GM12878 (cell line): ENCODE measurements at regions not wholly inside any gene's neighbourhood (a gene's known extent, or its start where the extent isn't known, plus 50 kb on each side); places are given as distances from the start of the nearest gene placed in this dataset.

Experiments
- BCL3 ChIP-seq: IDR thresholded peaks from 2 replicates; pipeline ENCODE4 v1.6.1; 2011; ENCODE audit warnings: borderline replicate concordance, low read depth, mild to moderate bottlenecking, moderate library complexity, low read length; ENCODE audit not compliant: insufficient read depth, poor library complexity, severe bottlenecking
- BHLHE40 ChIP-seq, 2 experiments: fragments of 450-650 bp in 1 of 2; IDR thresholded peaks; 2 replicates each; pipeline ENCODE4 v1.6.1; 2011 to 2017; ENCODE audit warnings: low read depth in 2 of 2, borderline replicate concordance in 1 of 2, improper control_type of control experiment in 1 of 2, low read length in 1 of 2, mild to moderate bottlenecking in 1 of 2
- CBX3 ChIP-seq: fragments of 200-600 bp; sonication (generic); IDR thresholded peaks from 2 replicates; pipeline ENCODE4 v1.6.1; 2016; ENCODE audit warnings: low read depth, borderline replicate concordance
- CBX5 ChIP-seq: sonication (generic); IDR thresholded peaks from 2 replicates; pipeline ENCODE4 v1.6.1; 2016; ENCODE audit warnings: low read depth, moderate library complexity, mild to moderate bottlenecking, inconsistent platforms
- CHD2 ChIP-seq: IDR thresholded peaks from 2 replicates; pipeline ENCODE4 v1.6.1; 2011; ENCODE audit warnings: low read depth, low read length, improper control_type of control experiment, borderline replicate concordance
- CREM ChIP-seq: IDR thresholded peaks from 2 replicates; pipeline ENCODE4 v1.6.1; 2014; ENCODE audit warnings: antibody characterized with exemption, low read depth
- ESRRA ChIP-seq: IDR thresholded peaks from 2 replicates; pipeline ENCODE4 v1.6.1; 2012; ENCODE audit warnings: mild to moderate bottlenecking, low read length, improper control_type of control experiment
- ETV6 ChIP-seq, 2 experiments: fragments of 450-650 bp in 1 of 2; IDR thresholded peaks in 1 of 2; conservative IDR thresholded peaks in 1 of 2; 2 replicates each; pipeline ENCODE4 v1.6.1; 2014; ENCODE audit warnings: antibody characterized with exemption in 1 of 2, borderline replicate concordance in 1 of 2, low read depth in 1 of 2, mild to moderate bottlenecking in 1 of 2, moderate library complexity in 1 of 2
- FOXM1 ChIP-seq: IDR thresholded peaks from 2 replicates; pipeline ENCODE4 v1.6.1; 2012; ENCODE audit warnings: low read depth, mild to moderate bottlenecking, inconsistent platforms, low read length, moderate library complexity
- HDAC2 ChIP-seq: fragments of 200-600 bp; sonication (generic); IDR thresholded peaks from 2 replicates; pipeline ENCODE4 v1.6.1; 2017
- IRF4 ChIP-seq: IDR thresholded peaks from 2 replicates; pipeline ENCODE4 v1.6.1; 2011; ENCODE audit warnings: low read depth, low read length
- JUNB ChIP-seq: IDR thresholded peaks from 2 replicates; pipeline ENCODE4 v1.6.1; 2016; ENCODE audit warnings: antibody characterized with exemption, mild to moderate bottlenecking
- KAT2A ChIP-seq: conservative IDR thresholded peaks from 2 replicates; pipeline ENCODE4 v1.6.1; 2011; ENCODE audit warnings: low read depth, low read length; ENCODE audit not compliant: control insufficient read depth
- MEF2B ChIP-seq: fragments of 450-650 bp; IDR thresholded peaks from 2 replicates; pipeline ENCODE4 v1.6.1; 2018; ENCODE audit warnings: mild to moderate bottlenecking, moderate library complexity; ENCODE audit not compliant: partially characterized antibody, poor library complexity, severe bottlenecking
- MTA2 ChIP-seq: fragments of 450-650 bp; IDR thresholded peaks from 2 replicates; pipeline ENCODE4 v1.6.1; 2016; ENCODE audit warnings: low read depth, mild to moderate bottlenecking, moderate library complexity
- POU2F2 ChIP-seq: IDR thresholded peaks from 3 replicates; pipeline ENCODE4 v1.6.1; 2011; ENCODE audit warnings: low read depth, mild to moderate bottlenecking, low read length, borderline replicate concordance
- RBBP5 ChIP-seq: fragments of 200-600 bp; sonication (generic); conservative IDR thresholded peaks from 2 replicates; pipeline ENCODE4 v1.6.1; 2016
- RCOR1 ChIP-seq: conservative IDR thresholded peaks from 2 replicates; pipeline ENCODE4 v1.6.1; 2012; ENCODE audit warnings: low read depth, low read length, improper control_type of control experiment
- SKIL ChIP-seq: fragments of 450-650 bp; IDR thresholded peaks from 2 replicates; pipeline ENCODE4 v1.6.1; 2017; ENCODE audit warnings: mild to moderate bottlenecking, low read depth, inconsistent platforms; ENCODE audit not compliant: poor library complexity, severe bottlenecking
- SMAD5 ChIP-seq: IDR thresholded peaks from 2 replicates; pipeline ENCODE4 v1.6.1; 2016; ENCODE audit warnings: antibody characterized with exemption, low read depth
- STAT3 ChIP-seq: IDR thresholded peaks from 2 replicates; pipeline ENCODE4 v1.6.1; 2011; ENCODE audit warnings: low read depth, low read length, improper control_type of control experiment
- TBL1XR1 ChIP-seq: IDR thresholded peaks from 2 replicates; pipeline ENCODE4 v1.6.1; 2012; ENCODE audit warnings: low read depth, low read length, improper control_type of control experiment
- TCF7 ChIP-seq: IDR thresholded peaks from 2 replicates; pipeline ENCODE4 v1.6.1; 2014; ENCODE audit warnings: antibody characterized with exemption, borderline replicate concordance
- ZBTB33 ChIP-seq: fragments of 450-650 bp; IDR thresholded peaks from 2 replicates; pipeline ENCODE4 v1.6.1; 2017; ENCODE audit warnings: mild to moderate bottlenecking
- ZNF24 ChIP-seq: fragments of 450-650 bp; IDR thresholded peaks from 2 replicates; pipeline ENCODE4 v1.6.1; 2017; ENCODE audit warnings: antibody characterized with exemption, mild to moderate bottlenecking

GRCh38 chr7:131031099-131031868 lies 296.4 kb upstream of the MKLN1 start (continued):
- TF ChIP-seq BCL3 (peak; percentile 95), ESRRA (no peak), HDAC2 (no peak), CBX5 (peak; percentile 79; the same call in 1 of the 2 replicates), BHLHE40 (IDR thresholded peaks at IDR 0.05; ENCODE audit: borderline replicate concordance in 1 of 2, low read depth in 2 of 2, low read length in 1 of 2) (peak; percentile 83 to 91), IRF4 (peak; percentile 94), MTA2 (peak; percentile 98), CBX3 (no peak), KAT2A (no peak), TCF7 (peak; percentile 83; the same call in 1 of the 2 replicates), ZBTB33 (0 out of 2 replicates have a peak, but pooled peaks have one; percentile 38), RBBP5 (no peak), TBL1XR1 (peak; percentile 80), ETV6 (conservative IDR thresholded peaks at IDR 0.05 in 1 of 2, IDR thresholded peaks at IDR 0.05 in 1 of 2; ENCODE audit: borderline replicate concordance in 1 of 2, low read depth in 1 of 2) (peak in 1 of 2 experiments; percentile 76; a peak in 1 of 4 replicates), CHD2 (peak; percentile 46; the same call in 1 of the 2 replicates), SKIL (peak; percentile 96), ZNF24 (peak; percentile 86; the same call in 1 of the 2 replicates), POU2F2 (0 out of 3 replicates have a peak, but pooled peaks have one; percentile 50), STAT3 (peak; percentile 87; the same call in 1 of the 2 replicates), MEF2B (peak; percentile 84), JUNB (peak; percentile 99), RCOR1 (0 out of 2 replicates have a peak, but pooled peaks have one; percentile 34), FOXM1 (peak; percentile 99), CREM (peak; percentile 88), SMAD5 (no peak)
